ENCODE measurements at regions not wholly inside any gene's neighbourhood (a gene's known extent, or its start where the extent isn't known, plus 50 kb on each side); places are given as distances from the start of the nearest gene placed in this dataset.

GRCh38 chr9:118522093-118523028 is 818.2 kb downstream of the TLR4 start (continued):
- peak; percentile 53; the same call in 1 of the 2 replicates for TF ChIP-seq NR2F1 (conservative IDR thresholded peaks at IDR 0.05)
- 0 out of 2 replicates have a peak, but pooled peaks have one; percentile 26 for TF ChIP-seq MTA2 (IDR thresholded peaks at IDR 0.05; ENCODE audit: low read depth)
- TF ChIP-seq RUNX3 (IDR thresholded peaks at IDR 0.05; ENCODE audit: low read length) = peak; percentile 45; the same call in 1 of the 2 replicates
- TF ChIP-seq SPI1 (IDR thresholded peaks at IDR 0.05; ENCODE audit: borderline replicate concordance, insufficient read depth, low read depth, low read length) = peak; percentile 65; the same call in 1 of the 2 replicates
- 0 out of 2 replicates have a peak, but pooled peaks have one; percentile 11 for TF ChIP-seq IRF4 (IDR thresholded peaks at IDR 0.05; ENCODE audit: low read depth, low read length)
- peak; percentile 21 to 40; a peak in 2 of 4 replicates for TF ChIP-seq IKZF2 (IDR thresholded peaks at IDR 0.05)
- TF ChIP-seq CBX5 (IDR thresholded peaks at IDR 0.05; ENCODE audit: low read depth) = no peak
- no peak for TF ChIP-seq NBN (IDR thresholded peaks at IDR 0.05)

- no peaks in the 10 kb centered on the region for H3K79me2 ChIP-seq (ENCODE audit: control insufficient read depth, insufficient read depth, low read length)
- in situ Hi-C loops (cut with MboI) = loop anchor here (10.0 kb wide), 1 partner anchor 758 kb away; no protein-coding TSS in a partner anchor
- intact Hi-C loops (cut with micrococcal nuclease; ENCODE audit: unreplicated experiment) = no loop called here
- H3K9ac ChIP-seq (ENCODE audit: control insufficient read depth, insufficient read depth, low read length) = no peak overlapping the region
- FAIRE-seq = no peak
- SMC1A ChIA-PET (ENCODE audit: uncharacterized antibody, unreplicated experiment) = no interaction called here
- no peak for TF ChIP-seq SMC3 (IDR thresholded peaks at IDR 0.05; ENCODE audit: borderline replicate concordance, low read length)
- TF ChIP-seq TCF7 (IDR thresholded peaks at IDR 0.05; ENCODE audit: borderline replicate concordance) = no peak
- no peak overlapping the region for H3K4me2 ChIP-seq (ENCODE audit: control insufficient read depth, insufficient read depth)
- no TSS peak for BruUV-seq (replicated peaks)
- no peaks in the 10 kb centered on the region for H4K20me1 ChIP-seq (ENCODE audit: control insufficient read depth, insufficient read depth)
- no peak for DNase-seq (ENCODE audit: low read depth, low spot score)
- RAD21 ChIA-PET (ENCODE audit: unreplicated experiment) = no interaction called here
- no peak overlapping the region for H3K4me3 ChIP-seq
- ATAC-seq = no peak
- H3K4me1 ChIP-seq (ENCODE audit: control insufficient read depth, insufficient read depth, low read length) = no peaks in the 10 kb centered on the region
- CTCF ChIA-PET = no interaction called here
- H3K27me3 ChIP-seq (replicated peaks in 1 of 2; ENCODE audit: control insufficient read depth in 2 of 2, insufficient read depth in 2 of 2, low read length in 1 of 2) = no peaks in the 10 kb centered on the region
- POLR2A ChIA-PET = no interaction called here
- WGBS (ENCODE audit: insufficient coverage, insufficient replicate concordance, low lambda C conversion rate, missing lambda C conversion rate) = 0% methylated on average over 1 of the region's 1 CpG
- H3K36me3 ChIP-seq (ENCODE audit: control insufficient read depth in 2 of 2, insufficient read depth in 2 of 2, low read length in 1 of 2) = no peaks in the 10 kb centered on the region
- H2AFZ ChIP-seq (ENCODE audit: control insufficient read depth, low read depth, low read length) = no peak overlapping the region
- H3K27ac ChIP-seq (ENCODE audit: control insufficient read depth, insufficient read depth) = no peak overlapping the region
- H3K9me3 ChIP-seq (replicated peaks; ENCODE audit: control insufficient read depth, insufficient read depth, low read length) = no peaks in the 10 kb centered on the region
Observed at GRCh38 chr9:118527261-118527660, 823.1 kb downstream of the TLR4 start.

Measured in GM12878 (cell line).